ENCODE measurements at regions not wholly inside any gene's neighbourhood (a gene's known extent, or its start where the extent isn't known, plus 50 kb on each side); places are given as distances from the start of the nearest gene placed in this dataset.

DNA sequence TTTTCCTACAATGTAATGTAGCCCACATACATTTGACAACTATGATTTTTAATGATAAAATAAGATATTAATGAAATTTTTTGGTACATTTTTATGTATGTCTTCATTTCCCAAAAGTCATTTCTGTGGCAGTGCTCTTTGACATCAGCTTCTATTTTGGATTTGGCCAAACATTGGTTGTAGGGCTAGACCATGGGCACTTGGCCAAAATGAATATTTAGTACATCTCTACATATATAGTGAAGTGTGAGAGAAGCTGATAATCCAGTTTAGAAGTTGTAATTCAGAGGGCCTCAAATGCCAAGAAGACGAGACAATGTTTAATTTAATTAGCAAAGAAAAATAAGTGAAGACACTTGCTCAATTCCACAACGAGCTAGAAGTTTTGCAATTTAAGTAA lies 724.9 kb upstream of the SOX9 start:
- intact Hi-C loops (cut with micrococcal nuclease) (no loop called here), dilution Hi-C loops (cut with MboI; ENCODE audit: extremely low pct_ligation_motif_present, low sequenced_read_pairs) (no loop called here)
- Histone ChIP-seq H3K27me3 (ENCODE audit: control insufficient read depth in 2 of 2, insufficient read depth in 2 of 2, low read length in 2 of 2) (no peaks in the 10 kb centered on the region), H3K4me1 (ENCODE audit: control insufficient read depth, extremely low read depth, insufficient read depth, low read length) (no peaks in the 10 kb centered on the region), H4K20me1 (replicated peaks; ENCODE audit: control insufficient read depth, extremely low read depth, insufficient read depth, low read length) (no peaks in the 10 kb centered on the region), H3K9me1 (replicated peaks; ENCODE audit: control insufficient read depth, extremely low read depth, insufficient read depth, low read length) (no peaks in the 10 kb centered on the region), H3K79me2 (ENCODE audit: control insufficient read depth, insufficient read depth, low read length) (no peaks in the 10 kb centered on the region), H3K9me3 (replicated peaks; ENCODE audit: control insufficient read depth, insufficient read depth, low read length) (no peaks in the 10 kb centered on the region), H3K4me2 (ENCODE audit: insufficient read depth, low read length) (no peak overlapping the region), H3K9ac (replicated peaks; ENCODE audit: extremely low read depth, insufficient read depth, low read length) (no peak overlapping the region), H2AFZ (ENCODE audit: low read depth, low read length) (no peak overlapping the region), H3K36me3 (ENCODE audit: control insufficient read depth in 2 of 2, extremely low read depth in 1 of 2, insufficient read depth in 2 of 2, low read length in 2 of 2) (no peaks in the 10 kb centered on the region), H3K27ac (ENCODE audit: insufficient read depth, low read depth, low read length) (no peak overlapping the region), H3K4me3 (replicated peaks in 1 of 3; ENCODE audit: insufficient read depth in 1 of 3, low read depth in 1 of 3, low read length in 3 of 3) (no peak overlapping the region)
- FAIRE-seq (no peak), DNase-seq (ENCODE audit: low read depth, low spot score) (no peak)
- ChIA-PET POLR2A (no interaction called here), CTCF (no interaction called here)
- TF ChIP-seq MYC (IDR thresholded peaks at IDR 0.05; ENCODE audit: low read depth, low read length) (no peak), POLR2AphosphoS5 (IDR thresholded peaks at IDR 0.05; ENCODE audit: insufficient read depth, low read depth, low read length) (no peak), MAX (IDR thresholded peaks at IDR 0.05; ENCODE audit: insufficient read depth, insufficient read length) (no peak), FOS (IDR thresholded peaks at IDR 0.05; ENCODE audit: borderline replicate concordance, insufficient read depth, low read length) (no peak), JUN (IDR thresholded peaks at IDR 0.05; ENCODE audit: borderline replicate concordance, insufficient read depth, insufficient read length, low read depth) (no peak), GATA2 (IDR thresholded peaks at IDR 0.05; ENCODE audit: insufficient read depth, insufficient read length, low read depth, low read length) (no peak), EZH2 (IDR thresholded peaks at IDR 0.05; ENCODE audit: borderline replicate concordance, low read depth, low read length, severe bottlenecking) (no peak), CTCF (IDR thresholded peaks at IDR 0.05; ENCODE audit: extremely low read depth in 1 of 2, insufficient read depth in 1 of 2, low read depth in 1 of 2, low read length in 2 of 2) (no peak), POLR2A (IDR thresholded peaks at IDR 0.05; ENCODE audit: low read depth, low read length) (no peak)
- no TSS peak for BruUV-seq (replicated peaks)

Data from endothelial cell of umbilical vein (primary cell).